GM23338 (cell line): ENCODE measurements at regions not wholly inside any gene's neighbourhood (a gene's known extent, or its start where the extent isn't known, plus 50 kb on each side); places are given as distances from the start of the nearest gene placed in this dataset.

Source experiments
- ATAC-seq: fragments of 200-7000 bp; cut with Tn5 transposase; 3 replicates; pipeline ENCODE4 v1.9.1; 2020
- DNase-seq: peaks from one replicate; pipeline ENCODE4 v3.0.0-alpha.2; 2015; ENCODE audit warnings: low spot score
- H2AFZ ChIP-seq: fragments of 200-600 bp; sonication (generic); 2 replicates; pipeline ENCODE4 v1.8.0; 2016; ENCODE audit warnings: antibody characterized with exemption, mild to moderate bottlenecking, moderate library complexity
- H3F3A ChIP-seq: fragments of 200-600 bp; sonication (generic); replicated peaks from 2 replicates; pipeline ENCODE4 v1.8.0; 2017; ENCODE audit warnings: antibody characterized with exemption, mixed run types, low read depth
- H3K27ac ChIP-seq: fragments of 200-600 bp; sonication (generic); 2 replicates; pipeline ENCODE4 v1.6.1; 2016; ENCODE audit warnings: low read depth
- H3K27me3 ChIP-seq: fragments of 200-600 bp; sonication (generic); 2 replicates; pipeline ENCODE4 v1.8.0; 2016; ENCODE audit warnings: mild to moderate bottlenecking, mixed run types, moderate library complexity; ENCODE audit not compliant: insufficient read depth
- H3K36me3 ChIP-seq: fragments of 200-600 bp; sonication (generic); 2 replicates; pipeline ENCODE4 v1.8.0; 2016; ENCODE audit warnings: mild to moderate bottlenecking; ENCODE audit not compliant: insufficient read depth
- H3K4me1 ChIP-seq: fragments of 200-600 bp; sonication (generic); 2 replicates; pipeline ENCODE4 v1.8.0; 2016; ENCODE audit warnings: mild to moderate bottlenecking, moderate library complexity; ENCODE audit not compliant: insufficient read depth
- H3K4me2 ChIP-seq: fragments of 200-600 bp; sonication (generic); 2 replicates; pipeline ENCODE4 v1.7.1; 2017; ENCODE audit warnings: mixed run types
- H3K4me3 ChIP-seq: fragments of 200-600 bp; sonication (generic); 2 replicates; pipeline ENCODE4 v1.6.1; 2016; ENCODE audit warnings: mixed run types
- H3K79me2 ChIP-seq: fragments of 200-600 bp; sonication (generic); replicated peaks from 2 replicates; pipeline ENCODE4 v1.8.0; 2017; ENCODE audit warnings: mild to moderate bottlenecking; ENCODE audit not compliant: insufficient read depth
- H3K9me2 ChIP-seq: fragments of 200-600 bp; sonication (generic); 2 replicates; pipeline ENCODE4 v1.8.0; 2017; ENCODE audit not compliant: insufficient read depth
- H4K20me1 ChIP-seq: fragments of 200-600 bp; sonication (generic); replicated peaks from 2 replicates; pipeline ENCODE4 v1.8.0; 2017; ENCODE audit warnings: mild to moderate bottlenecking; ENCODE audit not compliant: insufficient read depth
- H3K27ac Mint-ChIP-seq: 2 replicates; pipeline ENCODE4 v1.8.0; 2020; ENCODE audit warnings: inconsistent platforms, mild to moderate bottlenecking, moderate library complexity, mixed read lengths
- H3K27me3 Mint-ChIP-seq: 3 replicates; pipeline ENCODE4 v1.8.0; 2022; ENCODE audit warnings: low read depth, mild to moderate bottlenecking, moderate library complexity, mixed read lengths, inconsistent platforms; ENCODE audit not compliant: insufficient read depth, poor library complexity
- H3K36me3 Mint-ChIP-seq: 3 replicates; pipeline ENCODE4 v1.8.0; 2021; ENCODE audit warnings: low read depth, mild to moderate bottlenecking, inconsistent platforms, moderate library complexity, mixed read lengths
- H3K4me1 Mint-ChIP-seq: 3 replicates; pipeline ENCODE4 v1.8.0; 2020; ENCODE audit warnings: mild to moderate bottlenecking, inconsistent platforms, mixed read lengths
- H3K4me3 Mint-ChIP-seq: 3 replicates; pipeline ENCODE4 v1.8.0; 2021; ENCODE audit warnings: moderate library complexity, mild to moderate bottlenecking, inconsistent platforms, mixed read lengths
- H3K9me3 Mint-ChIP-seq: 3 replicates; pipeline ENCODE4 v1.8.0; 2020; ENCODE audit warnings: moderate library complexity, mild to moderate bottlenecking, inconsistent platforms, mixed read lengths
- CREB1 ChIP-seq: fragments of 250-450 bp; sonication (Bioruptor Pico); IDR thresholded peaks from 2 replicates; pipeline ENCODE4 v1.5.0; 2020; ENCODE audit warnings: low read depth, mild to moderate bottlenecking, moderate library complexity
- EZH2 ChIP-seq: fragments of 200-600 bp; sonication (generic); IDR thresholded peaks from one replicate; pipeline ENCODE4 v1.8.0; 2017; ENCODE audit warnings: antibody characterized with exemption, mild to moderate bottlenecking, low read depth; ENCODE audit not compliant: unreplicated experiment
- EZH2phosphoT487 ChIP-seq: fragments of 200-600 bp; sonication (generic); IDR thresholded peaks from one replicate; pipeline ENCODE4 v1.8.1; 2018; ENCODE audit warnings: antibody characterized with exemption; ENCODE audit not compliant: unreplicated experiment
- JUNB ChIP-seq: IDR thresholded peaks from one replicate; pipeline ENCODE4 v1.6.1; 2016; ENCODE audit warnings: antibody characterized with exemption; ENCODE audit not compliant: unreplicated experiment
- NANOG ChIP-seq: IDR thresholded peaks from 2 replicates; pipeline ENCODE4 v1.6.1; 2016; ENCODE audit warnings: antibody characterized with exemption, borderline replicate concordance
- POLR2AphosphoS5 ChIP-seq: IDR thresholded peaks from 2 replicates; pipeline ENCODE4 v1.6.1; 2016; ENCODE audit warnings: antibody characterized with exemption, low read depth
- ZNF331 ChIP-seq: fragments of 250-450 bp; sonication (Bioruptor Pico); IDR thresholded peaks from 2 replicates; pipeline ENCODE4 v1.5.0; 2020; ENCODE audit warnings: low read depth, mild to moderate bottlenecking, moderate library complexity
- TF ChIP-seq, protein P1 (sequence below): fragments of 250-450 bp; sonication (Bioruptor Pico); IDR thresholded peaks from 2 replicates; pipeline ENCODE4 v1.5.0; 2020; ENCODE audit warnings: mild to moderate bottlenecking, moderate library complexity
- TF ChIP-seq, protein P2 (sequence below): IDR thresholded peaks from 2 replicates; pipeline ENCODE4 v1.6.1; 2016; ENCODE audit warnings: antibody characterized with exemption

DNA sequence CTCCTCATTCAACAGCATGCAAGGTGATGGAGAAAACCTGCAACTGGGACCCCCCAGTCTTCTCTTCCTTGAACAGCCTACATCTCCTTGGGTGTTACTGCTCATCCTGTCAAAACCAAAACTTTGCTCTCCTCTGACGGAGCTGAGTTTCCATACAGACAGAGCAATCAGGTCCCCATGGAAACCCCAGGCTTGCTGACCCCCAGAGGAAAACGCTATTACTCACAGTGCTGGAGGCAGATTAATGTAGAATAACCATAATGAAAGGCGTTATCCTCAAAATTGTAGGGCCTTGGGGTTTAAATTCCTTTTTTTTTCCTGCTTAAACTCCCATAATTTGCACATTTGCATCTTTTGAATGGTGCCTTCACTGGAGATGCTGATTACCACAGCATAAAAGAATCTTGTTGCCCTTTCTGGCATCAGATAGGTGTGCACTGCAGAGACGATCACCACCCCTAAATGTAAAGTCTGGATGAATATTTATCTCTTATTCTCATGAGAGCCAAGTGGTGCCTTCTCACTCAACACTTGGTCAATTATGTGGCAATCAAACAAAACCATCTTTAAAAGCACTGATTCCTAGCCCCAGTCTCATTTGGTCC lies 126.3 kb downstream of the MSX2 start (continued):
- TF ChIP-seq, protein P1, sequence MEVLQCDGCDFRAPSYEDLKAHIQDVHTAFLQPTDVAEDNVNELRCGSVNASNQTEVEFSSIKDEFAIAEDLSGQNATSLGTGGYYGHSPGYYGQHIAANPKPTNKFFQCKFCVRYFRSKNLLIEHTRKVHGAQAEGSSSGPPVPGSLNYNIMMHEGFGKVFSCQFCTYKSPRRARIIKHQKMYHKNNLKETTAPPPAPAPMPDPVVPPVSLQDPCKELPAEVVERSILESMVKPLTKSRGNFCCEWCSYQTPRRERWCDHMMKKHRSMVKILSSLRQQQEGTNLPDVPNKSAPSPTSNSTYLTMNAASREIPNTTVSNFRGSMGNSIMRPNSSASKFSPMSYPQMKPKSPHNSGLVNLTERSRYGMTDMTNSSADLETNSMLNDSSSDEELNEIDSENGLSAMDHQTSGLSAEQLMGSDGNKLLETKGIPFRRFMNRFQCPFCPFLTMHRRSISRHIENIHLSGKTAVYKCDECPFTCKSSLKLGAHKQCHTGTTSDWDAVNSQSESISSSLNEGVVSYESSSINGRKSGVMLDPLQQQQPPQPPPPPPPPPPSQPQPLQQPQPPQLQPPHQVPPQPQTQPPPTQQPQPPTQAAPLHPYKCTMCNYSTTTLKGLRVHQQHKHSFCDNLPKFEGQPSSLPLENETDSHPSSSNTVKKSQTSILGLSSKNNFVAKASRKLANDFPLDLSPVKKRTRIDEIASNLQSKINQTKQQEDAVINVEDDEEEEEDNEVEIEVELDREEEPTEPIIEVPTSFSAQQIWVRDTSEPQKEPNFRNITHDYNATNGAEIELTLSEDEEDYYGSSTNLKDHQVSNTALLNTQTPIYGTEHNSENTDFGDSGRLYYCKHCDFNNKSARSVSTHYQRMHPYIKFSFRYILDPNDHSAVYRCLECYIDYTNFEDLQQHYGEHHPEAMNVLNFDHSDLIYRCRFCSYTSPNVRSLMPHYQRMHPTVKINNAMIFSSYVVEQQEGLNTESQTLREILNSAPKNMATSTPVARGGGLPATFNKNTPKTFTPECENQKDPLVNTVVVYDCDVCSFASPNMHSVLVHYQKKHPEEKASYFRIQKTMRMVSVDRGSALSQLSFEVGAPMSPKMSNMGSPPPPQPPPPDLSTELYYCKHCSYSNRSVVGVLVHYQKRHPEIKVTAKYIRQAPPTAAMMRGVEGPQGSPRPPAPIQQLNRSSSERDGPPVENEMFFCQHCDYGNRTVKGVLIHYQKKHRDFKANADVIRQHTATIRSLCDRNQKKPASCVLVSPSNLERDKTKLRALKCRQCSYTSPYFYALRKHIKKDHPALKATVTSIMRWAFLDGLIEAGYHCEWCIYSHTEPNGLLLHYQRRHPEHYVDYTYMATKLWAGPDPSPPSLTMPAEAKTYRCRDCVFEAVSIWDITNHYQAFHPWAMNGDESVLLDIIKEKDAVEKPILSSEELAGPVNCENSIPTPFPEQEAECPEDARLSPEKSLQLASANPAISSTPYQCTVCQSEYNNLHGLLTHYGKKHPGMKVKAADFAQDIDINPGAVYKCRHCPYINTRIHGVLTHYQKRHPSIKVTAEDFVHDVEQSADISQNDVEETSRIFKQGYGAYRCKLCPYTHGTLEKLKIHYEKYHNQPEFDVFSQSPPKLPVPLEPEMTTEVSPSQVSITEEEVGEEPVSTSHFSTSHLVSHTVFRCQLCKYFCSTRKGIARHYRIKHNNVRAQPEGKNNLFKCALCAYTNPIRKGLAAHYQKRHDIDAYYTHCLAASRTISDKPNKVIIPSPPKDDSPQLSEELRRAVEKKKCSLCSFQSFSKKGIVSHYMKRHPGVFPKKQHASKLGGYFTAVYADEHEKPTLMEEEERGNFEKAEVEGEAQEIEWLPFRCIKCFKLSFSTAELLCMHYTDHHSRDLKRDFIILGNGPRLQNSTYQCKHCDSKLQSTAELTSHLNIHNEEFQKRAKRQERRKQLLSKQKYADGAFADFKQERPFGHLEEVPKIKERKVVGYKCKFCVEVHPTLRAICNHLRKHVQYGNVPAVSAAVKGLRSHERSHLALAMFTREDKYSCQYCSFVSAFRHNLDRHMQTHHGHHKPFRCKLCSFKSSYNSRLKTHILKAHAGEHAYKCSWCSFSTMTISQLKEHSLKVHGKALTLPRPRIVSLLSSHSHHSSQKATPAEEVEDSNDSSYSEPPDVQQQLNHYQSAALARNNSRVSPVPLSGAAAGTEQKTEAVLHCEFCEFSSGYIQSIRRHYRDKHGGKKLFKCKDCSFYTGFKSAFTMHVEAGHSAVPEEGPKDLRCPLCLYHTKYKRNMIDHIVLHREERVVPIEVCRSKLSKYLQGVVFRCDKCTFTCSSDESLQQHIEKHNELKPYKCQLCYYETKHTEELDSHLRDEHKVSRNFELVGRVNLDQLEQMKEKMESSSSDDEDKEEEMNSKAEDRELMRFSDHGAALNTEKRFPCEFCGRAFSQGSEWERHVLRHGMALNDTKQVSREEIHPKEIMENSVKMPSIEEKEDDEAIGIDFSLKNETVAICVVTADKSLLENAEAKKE (CRISPR knock-in tag), result no peak
- TF ChIP-seq POLR2AphosphoS5, result no peak

DNA sequence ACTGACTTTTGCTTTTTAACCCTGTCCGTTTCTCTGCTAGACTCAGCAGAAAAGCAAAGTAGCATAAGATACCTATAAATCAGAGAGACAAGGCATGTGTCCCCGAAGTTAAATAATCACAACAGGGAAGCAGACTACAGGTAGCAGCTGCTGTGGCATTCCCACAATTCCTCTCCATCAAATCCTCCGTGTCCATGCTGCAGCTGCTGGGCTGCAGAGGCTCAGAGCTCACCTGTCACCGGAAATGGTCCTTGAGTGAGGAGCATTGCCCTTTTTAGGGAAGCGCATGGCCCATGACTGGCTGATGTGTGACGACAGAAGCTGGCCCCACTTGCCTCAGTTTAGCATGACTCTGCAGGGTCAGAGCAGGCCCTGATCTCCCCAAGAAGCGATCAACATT lies 125.0 kb downstream of the MSX2 start:
- Histone ChIP-seq H3K9me2 (peaks cover 7% of the 10 kb centered on the region; the same call in 1 of the 2 replicates), H4K20me1 (no peaks in the 10 kb centered on the region), H2AFZ (peak overlapping the region; percentile 38), H3K27ac (no peak overlapping the region), H3K36me3 (no peaks in the 10 kb centered on the region), H3K4me2 (no peak overlapping the region), H3K27me3 (no peaks in the 10 kb centered on the region), H3K4me1 (no peaks in the 10 kb centered on the region), H3F3A (no peaks in the 10 kb centered on the region), H3K4me3 (no peak overlapping the region), H3K79me2 (no peaks in the 10 kb centered on the region)
- Mint-ChIP-seq H3K27ac (no peak overlapping the region), H3K9me3 (peaks cover 8% of the 10 kb centered on the region; the same call in 1 of the 3 replicates), H3K4me1 (peaks cover 10% of the 10 kb centered on the region; the same call in 2 of the 3 replicates), H3K27me3 (peaks cover 3% of the 10 kb centered on the region), H3K36me3 (peaks cover 2% of the 10 kb centered on the region; the same call in 1 of the 3 replicates), H3K4me3 (no peak overlapping the region)
- DNase-seq (no peak), ATAC-seq (no peak)
- TF ChIP-seq CREB1 (no peak), ZNF331 (CRISPR knock-in tag) (no peak), NANOG (no peak), JUNB (no peak), EZH2phosphoT487 (no peak), EZH2 (no peak), POLR2AphosphoS5 (no peak)
- TF ChIP-seq, protein P2, sequence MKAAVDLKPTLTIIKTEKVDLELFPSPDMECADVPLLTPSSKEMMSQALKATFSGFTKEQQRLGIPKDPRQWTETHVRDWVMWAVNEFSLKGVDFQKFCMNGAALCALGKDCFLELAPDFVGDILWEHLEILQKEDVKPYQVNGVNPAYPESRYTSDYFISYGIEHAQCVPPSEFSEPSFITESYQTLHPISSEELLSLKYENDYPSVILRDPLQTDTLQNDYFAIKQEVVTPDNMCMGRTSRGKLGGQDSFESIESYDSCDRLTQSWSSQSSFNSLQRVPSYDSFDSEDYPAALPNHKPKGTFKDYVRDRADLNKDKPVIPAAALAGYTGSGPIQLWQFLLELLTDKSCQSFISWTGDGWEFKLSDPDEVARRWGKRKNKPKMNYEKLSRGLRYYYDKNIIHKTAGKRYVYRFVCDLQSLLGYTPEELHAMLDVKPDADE, result no peak
